Activated naive CD8-positive, alpha-beta T cell treated with anti-CD3 and anti-CD28 coated beads, Interleukin-2, amount 50 U/mL, for 24 hours (primary cell): ENCODE measurements at regions not wholly inside any gene's neighbourhood (a gene's known extent, or its start where the extent isn't known, plus 50 kb on each side); places are given as distances from the start of the nearest gene placed in this dataset.
A peak's percentile ranks its signal among the peaks of the same experiment; 100 is the strongest.

ENCODE experiments used
- ATAC-seq: fragments of 150-1000 bp; cut with Tn5 transposase; one replicate; pipeline ENCODE4 v1.10.0; 2021
- DNase-seq: peaks from one replicate; pipeline ENCODE4 v3.0.0; 2021
- H3K27ac Mint-ChIP-seq: one replicate; pipeline ENCODE4 v1.8.0; 2021; ENCODE audit warnings: mild to moderate bottlenecking, mixed read lengths
- H3K27me3 Mint-ChIP-seq: one replicate; pipeline ENCODE4 v1.8.0; 2021; ENCODE audit warnings: mixed read lengths
- H3K36me3 Mint-ChIP-seq: one replicate; pipeline ENCODE4 v1.8.0; 2021; ENCODE audit warnings: low read depth, mixed read lengths
- H3K4me1 Mint-ChIP-seq: one replicate; pipeline ENCODE4 v1.8.0; 2021; ENCODE audit warnings: mixed read lengths
- H3K4me3 Mint-ChIP-seq: one replicate; pipeline ENCODE4 v1.8.0; 2021; ENCODE audit warnings: mild to moderate bottlenecking, moderate library complexity, mixed read lengths
- H3K9me3 Mint-ChIP-seq: one replicate; pipeline ENCODE4 v1.8.0; 2021; ENCODE audit warnings: mixed read lengths

- peak overlapping the region; percentile 42 for H3K27ac Mint-ChIP-seq
- peak; percentile 31 for DNase-seq
- peak; percentile 94 for ATAC-seq
- peaks cover 41% of the 10 kb centered on the region for H3K4me1 Mint-ChIP-seq
- no peaks in the 10 kb centered on the region for H3K27me3 Mint-ChIP-seq
- peaks cover 3% of the 10 kb centered on the region for H3K36me3 Mint-ChIP-seq
- H3K9me3 Mint-ChIP-seq = no peaks in the 10 kb centered on the region
- H3K4me3 Mint-ChIP-seq = peak overlapping the region; percentile 57
Measured at GRCh38 chr1:194289569-194290266, 1103.3 kb upstream of the B3GALT2 start.

- Mint-ChIP-seq H3K9me3 (peaks cover 5% of the 10 kb centered on the region), H3K4me3 (no peak overlapping the region), H3K36me3 (peaks cover 3% of the 10 kb centered on the region), H3K4me1 (peaks cover 39% of the 10 kb centered on the region), H3K27ac (no peak overlapping the region), H3K27me3 (no peaks in the 10 kb centered on the region)
- no peak for DNase-seq
- ATAC-seq = no peak
Measured at GRCh38 chr1:194288238-194288637, 1101.8 kb upstream of the B3GALT2 start.

- no peak overlapping the region for H3K27ac Mint-ChIP-seq
- no peak for DNase-seq
- H3K4me3 Mint-ChIP-seq = no peak overlapping the region
Measured at GRCh38 chr1:194281376-194281775, 1095.0 kb upstream of the B3GALT2 start.

GRCh38 chr1:194280463-194280862, 1094.0 kb upstream of the B3GALT2 start:
- Mint-ChIP-seq H3K4me1 (peaks cover 11% of the 10 kb centered on the region), H3K27me3 (no peaks in the 10 kb centered on the region), H3K4me3 (no peak overlapping the region), H3K36me3 (peaks cover 2% of the 10 kb centered on the region), H3K27ac (no peak overlapping the region), H3K9me3 (peaks cover 11% of the 10 kb centered on the region)
- ATAC-seq (no peak), DNase-seq (no peak)

More at GRCh38 chr1:194281376-194281775, 1095.0 kb upstream of the B3GALT2 start:
- peaks cover 8% of the 10 kb centered on the region for H3K9me3 Mint-ChIP-seq
- no peak for ATAC-seq
- H3K36me3 Mint-ChIP-seq = peaks cover 3% of the 10 kb centered on the region
- H3K27me3 Mint-ChIP-seq = no peaks in the 10 kb centered on the region
- H3K4me1 Mint-ChIP-seq = peaks cover 18% of the 10 kb centered on the region

GRCh38 chr1:194279975-194280374, 1093.6 kb upstream of the B3GALT2 start:
- no peak for ATAC-seq
- no peak overlapping the region for H3K4me3 Mint-ChIP-seq

GRCh38 chr1:194277927-194278326, 1091.5 kb upstream of the B3GALT2 start:
- peaks cover 11% of the 10 kb centered on the region for H3K4me1 Mint-ChIP-seq
- no peaks in the 10 kb centered on the region for H3K36me3 Mint-ChIP-seq
- no peaks in the 10 kb centered on the region for H3K27me3 Mint-ChIP-seq
- ATAC-seq = no peak
- H3K27ac Mint-ChIP-seq = no peak overlapping the region
- no peak for DNase-seq
- H3K9me3 Mint-ChIP-seq = peaks cover 4% of the 10 kb centered on the region
- no peak overlapping the region for H3K4me3 Mint-ChIP-seq

More at GRCh38 chr1:194279975-194280374, 1093.6 kb upstream of the B3GALT2 start:
- peaks cover 11% of the 10 kb centered on the region for H3K4me1 Mint-ChIP-seq
- H3K27me3 Mint-ChIP-seq = no peaks in the 10 kb centered on the region
- DNase-seq = no peak
- H3K27ac Mint-ChIP-seq = no peak overlapping the region
- peaks cover 11% of the 10 kb centered on the region for H3K9me3 Mint-ChIP-seq
- H3K36me3 Mint-ChIP-seq = peaks cover 2% of the 10 kb centered on the region

GRCh38 chr1:194273660-194274059, 1087.2 kb upstream of the B3GALT2 start:
- Mint-ChIP-seq H3K27me3 (no peaks in the 10 kb centered on the region), H3K27ac (no peak overlapping the region), H3K4me3 (no peak overlapping the region), H3K36me3 (no peaks in the 10 kb centered on the region), H3K9me3 (peaks cover 4% of the 10 kb centered on the region), H3K4me1 (peaks cover 6% of the 10 kb centered on the region)
- DNase-seq (no peak), ATAC-seq (no peak)

- no peak for ATAC-seq
- no peak for DNase-seq
- no peaks in the 10 kb centered on the region for H3K36me3 Mint-ChIP-seq
- peaks cover 10% of the 10 kb centered on the region for H3K9me3 Mint-ChIP-seq
- H3K4me3 Mint-ChIP-seq = no peak overlapping the region
- H3K4me1 Mint-ChIP-seq = no peaks in the 10 kb centered on the region
- H3K27ac Mint-ChIP-seq = no peak overlapping the region
- H3K27me3 Mint-ChIP-seq = no peaks in the 10 kb centered on the region
Measured at GRCh38 chr1:194268839-194269238, 1082.4 kb upstream of the B3GALT2 start.

GRCh38 chr1:194267021-194267420, 1080.6 kb upstream of the B3GALT2 start:
- no peak overlapping the region for H3K27ac Mint-ChIP-seq
- ATAC-seq (no peak), DNase-seq (no peak)
- no peak overlapping the region for H3K4me3 Mint-ChIP-seq
- H3K4me1 Mint-ChIP-seq = no peaks in the 10 kb centered on the region
- peaks cover 5% of the 10 kb centered on the region for H3K36me3 Mint-ChIP-seq
- H3K9me3 Mint-ChIP-seq = peaks cover 16% of the 10 kb centered on the region
- no peaks in the 10 kb centered on the region for H3K27me3 Mint-ChIP-seq

GRCh38 chr1:194256010-194256409, 1069.6 kb upstream of the B3GALT2 start:
- peaks cover 4% of the 10 kb centered on the region for H3K9me3 Mint-ChIP-seq
- DNase-seq (no peak), ATAC-seq (no peak)
- H3K4me1 Mint-ChIP-seq = no peaks in the 10 kb centered on the region
- H3K27me3 Mint-ChIP-seq = no peaks in the 10 kb centered on the region
- H3K4me3 Mint-ChIP-seq = no peak overlapping the region
- H3K27ac Mint-ChIP-seq = no peak overlapping the region
- no peaks in the 10 kb centered on the region for H3K36me3 Mint-ChIP-seq

- H3K27me3 Mint-ChIP-seq = no peaks in the 10 kb centered on the region
- no peak for ATAC-seq
- H3K4me1 Mint-ChIP-seq = peaks cover 4% of the 10 kb centered on the region
- peaks cover 6% of the 10 kb centered on the region for H3K9me3 Mint-ChIP-seq
- H3K27ac Mint-ChIP-seq = no peak overlapping the region
- no peak overlapping the region for H3K4me3 Mint-ChIP-seq
- DNase-seq = no peak
- no peaks in the 10 kb centered on the region for H3K36me3 Mint-ChIP-seq
Measured at GRCh38 chr1:194252199-194252598, 1065.8 kb upstream of the B3GALT2 start.

- Mint-ChIP-seq H3K27ac (no peak overlapping the region), H3K4me1 (no peaks in the 10 kb centered on the region), H3K4me3 (no peak overlapping the region), H3K9me3 (no peaks in the 10 kb centered on the region), H3K27me3 (no peaks in the 10 kb centered on the region), H3K36me3 (no peaks in the 10 kb centered on the region)
- ATAC-seq = no peak
- DNase-seq = no peak
Measured at GRCh38 chr1:194241215-194241614, 1054.8 kb upstream of the B3GALT2 start.

GRCh38 chr1:194233069-194233468, 1046.7 kb upstream of the B3GALT2 start:
- DNase-seq = no peak
- Mint-ChIP-seq H3K9me3 (no peaks in the 10 kb centered on the region), H3K4me1 (no peaks in the 10 kb centered on the region), H3K27me3 (no peaks in the 10 kb centered on the region), H3K36me3 (no peaks in the 10 kb centered on the region), H3K27ac (no peak overlapping the region), H3K4me3 (no peak overlapping the region)
- ATAC-seq = no peak

GRCh38 chr1:194230351-194231144, 1044.1 kb upstream of the B3GALT2 start:
- Mint-ChIP-seq H3K4me1 (peaks cover 13% of the 10 kb centered on the region), H3K4me3 (no peak overlapping the region), H3K9me3 (no peaks in the 10 kb centered on the region), H3K27me3 (no peaks in the 10 kb centered on the region), H3K27ac (no peak overlapping the region), H3K36me3 (no peaks in the 10 kb centered on the region)
- DNase-seq (no peak), ATAC-seq (no peak)

GRCh38 chr1:194228427-194228826, 1042.0 kb upstream of the B3GALT2 start:
- H3K27me3 Mint-ChIP-seq = no peaks in the 10 kb centered on the region
- no peak overlapping the region for H3K4me3 Mint-ChIP-seq
- H3K36me3 Mint-ChIP-seq = peaks cover 1% of the 10 kb centered on the region
- no peak overlapping the region for H3K27ac Mint-ChIP-seq
- no peak for ATAC-seq
- no peak for DNase-seq
- peaks cover 17% of the 10 kb centered on the region for H3K4me1 Mint-ChIP-seq
- H3K9me3 Mint-ChIP-seq = no peaks in the 10 kb centered on the region
